ENCODE measurements at regions not wholly inside any gene's neighbourhood (a gene's known extent, or its start where the extent isn't known, plus 50 kb on each side); places are given as distances from the start of the nearest gene placed in this dataset.

- TF ChIP-seq CTCF (IDR thresholded peaks at IDR 0.05; ENCODE audit: insufficient read depth, low read depth, low read length) (no peak), EZH2 (IDR thresholded peaks at IDR 0.05; ENCODE audit: insufficient read depth, low read length) (no peak)
Observed at GRCh38 chr5:107040907-107041306, 629.8 kb downstream of the EFNA5 start.

Data from astrocyte (in vitro differentiated cells and primary cell).